Caki2 (cell line): ENCODE measurements at regions not wholly inside any gene's neighbourhood (a gene's known extent, or its start where the extent isn't known, plus 50 kb on each side); places are given as distances from the start of the nearest gene placed in this dataset.

Experiments
- DNase-seq: peaks from one replicate; pipeline ENCODE4 v3.0.0-alpha.2; 2015; ENCODE audit warnings: low read depth
- in situ Hi-C: cut with HindIII; loops from 2 replicates; pipeline ENCODE4 v1.10.0; 2016; ENCODE audit warnings: low sequenced_read_pairs, low pct_unique_long_range_greater_than_20kb, mixed read lengths

GRCh38 chr7:156497776-156498509 is 142.6 kb upstream of the RNF32 start:
- no peak for DNase-seq
- in situ Hi-C loops = no loop called here

GRCh38 chr7:156496865-156497264 is 143.7 kb upstream of the RNF32 start:
- in situ Hi-C loops = no loop called here
- no peak for DNase-seq

- DNase-seq = no peak
- in situ Hi-C loops = no loop called here
These were observed 144.2 kb upstream of the RNF32 start for GRCh38 chr7:156496363-156496769.

GRCh38 chr7:156494960-156495359 is 145.6 kb upstream of the RNF32 start:
- DNase-seq = no peak
- in situ Hi-C loops = no loop called here

GRCh38 chr7:156493942-156494341 is 146.6 kb upstream of the RNF32 start:
- in situ Hi-C loops = no loop called here
- DNase-seq = no peak

- DNase-seq = no peak
- in situ Hi-C loops = no loop called here
These were observed 148.4 kb upstream of the RNF32 start for GRCh38 chr7:156492170-156492569.

GRCh38 chr7:156491435-156491834 is 149.1 kb upstream of the RNF32 start:
- in situ Hi-C loops = no loop called here
- no peak for DNase-seq

GRCh38 chr7:156490021-156490800 is 150.4 kb upstream of the RNF32 start:
- in situ Hi-C loops = no loop called here

GRCh38 chr7:156487811-156488533 is 152.6 kb upstream of the RNF32 start:
- DNase-seq = no peak
- in situ Hi-C loops = no loop called here

More at GRCh38 chr7:156490021-156490800, 150.4 kb upstream of the RNF32 start:
- no peak for DNase-seq

GRCh38 chr7:156480671-156481070 is 159.9 kb upstream of the RNF32 start:
- DNase-seq = no peak
- in situ Hi-C loops = no loop called here

- no peak for DNase-seq
- in situ Hi-C loops = loop anchor here (10.0 kb wide), 1 partner anchor 75 kb away; no protein-coding TSS in a partner anchor
These were observed 161.0 kb upstream of the RNF32 start for GRCh38 chr7:156479596-156479995.

- DNase-seq = no peak
- in situ Hi-C loops = loop anchor here (10.0 kb wide), 1 partner anchor 76 kb away; no protein-coding TSS in a partner anchor
These were observed 162.1 kb upstream of the RNF32 start for GRCh38 chr7:156478486-156478885.

- peak; percentile 93 for DNase-seq
- in situ Hi-C loops = loop anchor here (10.0 kb wide), 1 partner anchor 79 kb away; no protein-coding TSS in a partner anchor
These were observed 164.9 kb upstream of the RNF32 start for GRCh38 chr7:156475666-156476065.

GRCh38 chr7:156475179-156475578 is 165.4 kb upstream of the RNF32 start:
- in situ Hi-C loops = loop anchor here (10.0 kb wide), 1 partner anchor 80 kb away; no protein-coding TSS in a partner anchor

GRCh38 chr7:156474241-156474743 is 166.3 kb upstream of the RNF32 start:
- in situ Hi-C loops = loop anchor here (10.0 kb wide), 1 partner anchor 81 kb away; no protein-coding TSS in a partner anchor
- peak; percentile 80 for DNase-seq

More at GRCh38 chr7:156475179-156475578, 165.4 kb upstream of the RNF32 start:
- DNase-seq = no peak

- DNase-seq = peak; percentile 56
- in situ Hi-C loops = loop anchor here (10.0 kb wide), 1 partner anchor 81 kb away; no protein-coding TSS in a partner anchor
These were observed 166.9 kb upstream of the RNF32 start for GRCh38 chr7:156473476-156474240.

- DNase-seq = no peak
- in situ Hi-C loops = loop anchor here (10.0 kb wide), 1 partner anchor 83 kb away; no protein-coding TSS in a partner anchor
These were observed 168.3 kb upstream of the RNF32 start for GRCh38 chr7:156472267-156472666.
